Activated CD4-positive, alpha-beta memory T cell treated with anti-CD3 and anti-CD28 coated beads, Interleukin-2, amount 10 ng/mL, durations not matched to agents 7 days and 5 days (primary cell): ENCODE measurements at regions not wholly inside any gene's neighbourhood (a gene's known extent, or its start where the extent isn't known, plus 50 kb on each side); places are given as distances from the start of the nearest gene placed in this dataset.

Experiments
- CTCF ChIA-PET: fragments of 350-600 bp; sonication (Branson Sonifier 250); formaldehyde crosslinking; loops from one replicate; lab custom pipeline; 2021; ENCODE audit warnings: antibody characterized with exemption, inconsistent platforms; lab: Charles Lee
- POLR2A ChIA-PET: fragments of 350-600 bp; sonication (Branson Sonifier 250); formaldehyde crosslinking; loops from one replicate; lab custom pipeline; 2021; ENCODE audit warnings: antibody characterized with exemption; lab: Charles Lee
- DNase-seq: peaks from one replicate; pipeline ENCODE4 v3.0.0-alpha.2; 2020
- H3K27ac Mint-ChIP-seq: one replicate; pipeline ENCODE4 v1.8.0; 2021; ENCODE audit warnings: mild to moderate bottlenecking, mixed read lengths
- H3K27me3 Mint-ChIP-seq: one replicate; pipeline ENCODE4 v1.8.0; 2021; ENCODE audit warnings: mixed read lengths
- H3K36me3 Mint-ChIP-seq: one replicate; pipeline ENCODE4 v1.8.0; 2021; ENCODE audit warnings: low read depth, mixed read lengths
- H3K4me1 Mint-ChIP-seq: one replicate; pipeline ENCODE4 v1.8.0; 2021; ENCODE audit warnings: mixed read lengths
- H3K4me3 Mint-ChIP-seq: one replicate; pipeline ENCODE4 v1.8.0; 2021; ENCODE audit warnings: mild to moderate bottlenecking, mixed read lengths
- H3K9me3 Mint-ChIP-seq: one replicate; pipeline ENCODE4 v1.8.0; 2021; ENCODE audit warnings: mixed read lengths

DNA sequence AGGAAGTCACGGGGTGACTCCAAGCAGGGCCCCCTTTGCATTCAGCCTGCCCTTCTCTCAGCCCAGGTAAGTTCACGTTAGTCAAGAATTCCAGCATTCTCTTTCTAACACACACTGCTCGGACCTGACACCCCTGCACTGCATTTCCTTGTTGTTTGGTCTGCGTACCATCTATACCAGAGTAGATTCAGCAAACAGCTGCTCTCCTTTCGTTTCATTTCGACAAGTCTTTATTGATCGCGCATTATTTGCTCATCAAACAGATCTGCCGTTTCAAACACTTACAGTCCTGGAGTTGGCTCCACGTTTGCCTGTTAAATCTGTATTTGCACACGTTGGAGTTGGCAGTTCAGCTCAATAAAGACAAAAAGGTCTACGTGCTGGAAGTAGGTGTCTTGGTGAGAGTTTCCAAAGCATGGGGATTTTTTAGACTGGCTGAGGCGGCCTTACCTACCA, 495.1 kb downstream of the RPS24 start:
- H3K4me3 Mint-ChIP-seq = no peak overlapping the region
- no peak overlapping the region for H3K27ac Mint-ChIP-seq
- CTCF ChIA-PET = no interaction called here
- H3K4me1 Mint-ChIP-seq = no peaks in the 10 kb centered on the region
- POLR2A ChIA-PET = no interaction called here
- no peaks in the 10 kb centered on the region for H3K36me3 Mint-ChIP-seq
- peaks cover 15% of the 10 kb centered on the region for H3K27me3 Mint-ChIP-seq
- no peaks in the 10 kb centered on the region for H3K9me3 Mint-ChIP-seq
- DNase-seq = no peak

DNA sequence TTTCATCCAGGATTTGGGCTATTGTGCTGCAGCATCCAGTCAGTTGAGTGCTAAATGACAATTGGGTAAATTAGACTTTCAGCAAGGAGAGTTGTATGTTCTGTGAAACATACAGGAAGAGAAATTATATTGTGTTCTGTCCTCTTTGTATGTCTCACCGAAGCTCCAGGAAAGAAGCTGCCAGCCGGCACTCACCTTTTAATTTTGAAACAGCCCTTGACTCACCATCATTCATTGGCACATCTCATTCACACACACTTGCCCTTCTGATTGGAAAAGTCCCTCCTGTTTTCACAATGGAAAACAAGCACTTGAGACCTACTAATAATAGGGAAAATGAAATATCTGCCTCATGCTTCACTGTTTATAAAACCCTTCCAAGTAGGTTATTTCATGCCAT, 495.6 kb downstream of the RPS24 start:
- Mint-ChIP-seq H3K27ac (no peak overlapping the region), H3K27me3 (peaks cover 15% of the 10 kb centered on the region), H3K36me3 (no peaks in the 10 kb centered on the region), H3K9me3 (no peaks in the 10 kb centered on the region), H3K4me1 (no peaks in the 10 kb centered on the region), H3K4me3 (no peak overlapping the region)
- DNase-seq = no peak
- POLR2A ChIA-PET = no interaction called here
- CTCF ChIA-PET = no interaction called here

DNA sequence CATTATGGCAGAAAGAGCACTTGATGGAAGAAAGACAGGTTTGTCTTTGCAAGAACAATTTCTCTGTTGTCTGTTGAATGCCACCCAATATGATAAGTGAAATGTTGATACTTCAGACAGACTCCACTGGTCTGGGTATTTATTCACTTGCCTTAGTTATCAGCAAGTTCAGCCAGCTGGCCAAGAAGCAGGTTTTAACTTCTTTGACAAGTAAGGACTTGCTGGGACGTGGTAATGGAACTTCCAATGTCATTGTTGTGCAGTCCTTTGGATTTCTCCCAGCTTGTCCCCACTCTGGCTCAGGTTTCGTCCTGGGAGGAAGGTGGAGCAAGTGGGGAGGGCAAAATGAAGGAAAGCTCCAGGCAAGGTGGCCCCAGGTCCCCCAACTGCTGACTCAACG, 497.4 kb downstream of the RPS24 start:
- Mint-ChIP-seq H3K36me3 (no peaks in the 10 kb centered on the region), H3K27me3 (peaks cover 10% of the 10 kb centered on the region), H3K4me3 (no peak overlapping the region), H3K9me3 (no peaks in the 10 kb centered on the region), H3K4me1 (no peaks in the 10 kb centered on the region), H3K27ac (no peak overlapping the region)
- ChIA-PET POLR2A (no interaction called here), CTCF (no interaction called here)
- DNase-seq = no peak

DNA sequence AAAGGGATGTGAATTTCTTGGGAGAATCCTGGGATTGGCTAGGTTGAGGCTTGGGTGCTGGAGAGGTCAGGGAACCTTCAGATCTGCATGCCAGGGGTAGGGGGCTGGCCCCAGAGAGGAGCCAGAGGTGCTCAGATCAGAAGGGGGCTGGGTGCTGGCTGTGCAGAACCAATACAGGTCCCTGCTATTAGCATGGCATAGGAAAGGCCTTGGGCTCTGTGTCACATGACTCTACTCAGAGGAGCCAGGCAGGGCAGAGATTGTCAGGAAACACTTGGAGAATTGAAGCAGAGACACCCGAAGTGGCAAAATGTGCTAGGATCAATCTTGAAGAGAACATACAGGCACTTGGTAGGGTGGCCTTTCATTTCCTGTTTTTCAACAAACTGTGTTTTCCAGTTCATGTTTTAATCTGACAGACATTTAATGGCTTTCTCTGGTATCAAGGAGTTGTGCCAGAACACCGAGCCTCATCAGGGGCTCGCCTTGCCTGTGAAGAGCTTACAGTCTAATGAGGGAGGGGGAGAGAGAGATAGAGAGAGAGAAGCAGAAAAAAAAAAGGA, 498.9 kb downstream of the RPS24 start:
- POLR2A ChIA-PET = no interaction called here
- H3K9me3 Mint-ChIP-seq = no peaks in the 10 kb centered on the region
- H3K27ac Mint-ChIP-seq = no peak overlapping the region
- H3K36me3 Mint-ChIP-seq = no peaks in the 10 kb centered on the region
- no peak overlapping the region for H3K4me3 Mint-ChIP-seq
- CTCF ChIA-PET = no interaction called here
- no peaks in the 10 kb centered on the region for H3K4me1 Mint-ChIP-seq
- DNase-seq = no peak
- peaks cover 9% of the 10 kb centered on the region for H3K27me3 Mint-ChIP-seq

DNA sequence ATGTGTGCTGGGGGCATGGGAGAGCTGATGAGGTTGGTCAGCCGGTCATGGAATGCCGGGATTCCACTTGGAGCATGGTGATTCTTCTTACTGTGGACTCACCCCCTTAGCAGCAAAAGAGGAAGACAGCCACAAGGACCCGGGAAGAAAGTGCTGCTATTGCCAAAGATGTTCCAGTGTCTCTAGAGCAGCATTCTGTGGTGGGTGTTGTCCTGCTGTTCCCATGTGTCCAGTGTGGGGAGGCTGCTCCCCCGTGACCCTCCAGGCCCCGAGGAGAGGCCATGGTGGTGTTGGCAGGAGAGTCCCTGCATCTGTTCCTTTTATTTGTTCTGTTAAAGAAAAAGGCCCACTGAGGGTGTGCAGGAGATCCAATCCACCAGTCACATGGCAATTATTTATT, 499.4 kb downstream of the RPS24 start:
- Mint-ChIP-seq H3K4me1 (no peaks in the 10 kb centered on the region), H3K4me3 (no peak overlapping the region), H3K27me3 (peaks cover 9% of the 10 kb centered on the region), H3K27ac (no peak overlapping the region), H3K9me3 (no peaks in the 10 kb centered on the region), H3K36me3 (no peaks in the 10 kb centered on the region)
- no peak for DNase-seq
- ChIA-PET CTCF (no interaction called here), POLR2A (no interaction called here)

DNA sequence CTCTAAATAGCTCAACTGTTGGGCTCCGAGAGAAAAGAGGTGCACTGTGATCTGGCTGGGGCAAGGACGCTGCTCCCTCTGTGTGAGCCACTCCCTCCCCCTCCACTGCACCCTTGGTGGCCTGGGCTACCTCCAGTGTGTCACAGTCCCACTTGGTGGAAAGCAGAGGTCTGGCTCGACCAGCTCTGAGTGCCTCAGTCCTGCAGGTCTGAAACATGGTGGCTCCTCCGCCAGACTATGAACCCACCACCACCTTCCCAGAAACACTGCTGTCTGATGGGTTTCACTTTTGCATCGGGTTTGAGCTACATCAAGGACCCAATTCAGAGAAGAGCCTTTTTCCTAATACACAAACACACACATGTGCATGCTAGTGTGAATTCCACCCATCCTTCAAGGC, 500.1 kb downstream of the RPS24 start:
- ChIA-PET CTCF (interaction anchor here (1.0 kb wide), 1 partner anchor 662 kb away, joined by 3 read pairs; no protein-coding TSS in a partner anchor), POLR2A (no interaction called here)
- H3K4me3 Mint-ChIP-seq = no peak overlapping the region

DNA sequence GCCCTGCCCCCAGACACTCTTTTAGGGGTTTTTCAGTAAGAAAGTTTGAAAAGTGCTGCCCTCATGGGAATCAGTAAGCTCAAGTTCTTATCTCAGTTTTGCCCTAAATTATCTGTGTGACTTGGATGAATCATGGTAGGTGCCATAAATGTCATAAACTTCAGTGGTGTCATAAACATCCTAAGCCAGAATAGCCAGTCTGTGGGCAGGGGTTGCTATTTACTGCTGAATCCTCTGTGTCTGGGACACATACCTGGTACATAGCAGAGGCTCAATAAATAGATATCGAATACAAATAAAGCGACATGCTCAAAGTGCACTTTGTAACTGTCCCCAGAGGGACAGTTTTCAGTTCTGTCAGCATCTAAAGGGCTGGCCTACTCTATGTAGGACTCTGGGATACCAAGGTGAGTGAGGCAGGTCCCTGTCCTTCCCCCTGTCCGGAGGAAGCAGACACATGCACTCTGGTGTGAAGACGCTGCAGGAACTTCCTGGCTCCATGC, 502.1 kb downstream of the RPS24 start:
- no peak overlapping the region for H3K4me3 Mint-ChIP-seq
- H3K27me3 Mint-ChIP-seq = peaks cover 9% of the 10 kb centered on the region
- ChIA-PET CTCF (no interaction called here), POLR2A (no interaction called here)
- no peaks in the 10 kb centered on the region for H3K36me3 Mint-ChIP-seq
- no peaks in the 10 kb centered on the region for H3K4me1 Mint-ChIP-seq
- H3K9me3 Mint-ChIP-seq = no peaks in the 10 kb centered on the region
- H3K27ac Mint-ChIP-seq = no peak overlapping the region
- DNase-seq = no peak

More for the DNA sequence above, 500.1 kb downstream of the RPS24 start:
- H3K36me3 Mint-ChIP-seq = no peaks in the 10 kb centered on the region
- H3K27ac Mint-ChIP-seq = no peak overlapping the region
- H3K27me3 Mint-ChIP-seq = peaks cover 6% of the 10 kb centered on the region
- no peaks in the 10 kb centered on the region for H3K9me3 Mint-ChIP-seq
- DNase-seq = no peak
- no peaks in the 10 kb centered on the region for H3K4me1 Mint-ChIP-seq

DNA sequence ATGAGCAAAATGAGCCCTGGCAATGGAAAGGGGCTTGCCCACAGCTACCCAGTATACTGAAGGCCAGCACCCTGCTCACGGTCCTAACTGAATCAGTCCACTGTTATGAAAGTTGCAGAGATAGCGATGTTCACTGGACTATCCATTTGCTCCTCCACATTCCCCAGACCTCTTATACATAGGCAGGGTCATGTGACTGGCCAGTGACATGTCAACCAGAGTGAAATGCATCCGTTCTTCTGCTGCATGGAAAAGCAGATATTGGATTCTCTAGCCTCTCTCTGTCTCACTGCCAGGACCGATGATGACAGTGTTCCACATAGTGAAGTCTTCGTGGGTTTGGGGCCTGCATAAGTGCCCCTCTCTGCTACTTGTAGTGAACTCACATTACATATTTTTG, 503.4 kb downstream of the RPS24 start:
- Mint-ChIP-seq H3K9me3 (no peaks in the 10 kb centered on the region), H3K27ac (no peak overlapping the region), H3K4me1 (peaks cover 7% of the 10 kb centered on the region), H3K27me3 (peaks cover 8% of the 10 kb centered on the region), H3K36me3 (no peaks in the 10 kb centered on the region), H3K4me3 (no peak overlapping the region)
- POLR2A ChIA-PET = no interaction called here
- CTCF ChIA-PET = no interaction called here
- DNase-seq = no peak

DNA sequence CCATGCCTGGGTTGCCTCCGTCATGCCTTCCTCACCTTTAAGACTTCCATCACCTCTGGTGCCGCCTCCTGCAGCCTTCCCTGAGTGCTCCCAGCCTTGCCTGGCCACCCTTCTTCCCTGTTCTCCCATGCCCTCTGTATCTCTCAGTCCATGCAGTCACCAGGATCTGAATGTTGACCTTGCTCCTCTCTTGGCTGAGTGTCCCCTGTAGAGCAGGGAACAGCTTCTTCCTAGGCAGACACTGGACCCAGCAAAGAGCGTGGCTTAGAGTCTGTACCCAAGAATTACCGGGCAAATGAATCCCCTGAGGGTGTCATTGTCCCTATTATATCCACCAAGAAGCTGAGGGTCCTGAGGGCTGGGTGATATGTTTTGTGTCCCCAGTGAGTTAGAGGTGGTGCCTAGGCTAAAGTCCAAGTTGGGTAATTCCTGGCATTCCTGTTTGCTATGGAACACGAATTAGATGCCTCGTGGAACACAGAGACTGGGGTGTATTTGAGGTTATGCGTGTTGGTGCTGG, 505.6 kb downstream of the RPS24 start:
- Mint-ChIP-seq H3K36me3 (no peaks in the 10 kb centered on the region), H3K27me3 (peaks cover 7% of the 10 kb centered on the region), H3K9me3 (no peaks in the 10 kb centered on the region), H3K4me3 (no peak overlapping the region), H3K27ac (no peak overlapping the region), H3K4me1 (peaks cover 12% of the 10 kb centered on the region)
- POLR2A ChIA-PET = no interaction called here
- CTCF ChIA-PET = no interaction called here
- DNase-seq = no peak

DNA sequence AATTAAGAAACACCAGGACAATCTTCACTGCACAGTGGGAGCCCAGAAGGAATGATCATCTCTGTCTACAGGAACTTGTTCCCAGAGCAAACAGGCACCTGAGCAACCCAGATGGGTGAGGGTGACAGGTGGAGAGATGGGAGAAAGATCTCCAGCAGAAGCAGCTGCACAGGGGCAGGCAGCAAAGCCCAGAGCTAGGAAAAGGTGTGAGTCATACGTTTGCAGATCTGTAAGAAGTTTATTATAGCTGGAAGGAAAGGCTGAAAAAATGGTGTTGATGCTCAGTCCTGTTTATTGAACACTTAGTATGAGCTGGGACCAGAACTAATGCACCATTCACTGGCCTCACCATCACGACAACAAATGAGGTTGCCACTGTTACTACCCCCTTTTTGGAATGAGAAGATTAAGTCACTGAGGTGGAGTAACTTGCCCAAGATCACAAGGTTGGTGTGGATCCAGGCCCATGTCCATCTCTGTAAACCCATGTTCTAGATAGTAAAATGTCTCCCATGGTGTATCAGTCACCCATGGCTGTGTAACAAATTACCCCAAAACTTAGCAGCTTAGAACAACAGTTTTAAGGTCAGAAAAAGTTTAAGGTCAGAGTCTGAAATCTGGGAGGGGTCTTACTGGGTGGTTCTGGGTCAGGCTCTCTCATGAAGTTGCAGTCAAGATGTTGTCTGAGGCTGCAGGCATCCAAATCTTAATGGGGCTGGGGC, 506.9 kb downstream of the RPS24 start:
- POLR2A ChIA-PET = no interaction called here
- Mint-ChIP-seq H3K4me1 (peaks cover 12% of the 10 kb centered on the region), H3K36me3 (no peaks in the 10 kb centered on the region), H3K27me3 (peaks cover 7% of the 10 kb centered on the region), H3K9me3 (no peaks in the 10 kb centered on the region), H3K27ac (no peak overlapping the region), H3K4me3 (no peak overlapping the region)
- CTCF ChIA-PET = no interaction called here
- DNase-seq = no peak

DNA sequence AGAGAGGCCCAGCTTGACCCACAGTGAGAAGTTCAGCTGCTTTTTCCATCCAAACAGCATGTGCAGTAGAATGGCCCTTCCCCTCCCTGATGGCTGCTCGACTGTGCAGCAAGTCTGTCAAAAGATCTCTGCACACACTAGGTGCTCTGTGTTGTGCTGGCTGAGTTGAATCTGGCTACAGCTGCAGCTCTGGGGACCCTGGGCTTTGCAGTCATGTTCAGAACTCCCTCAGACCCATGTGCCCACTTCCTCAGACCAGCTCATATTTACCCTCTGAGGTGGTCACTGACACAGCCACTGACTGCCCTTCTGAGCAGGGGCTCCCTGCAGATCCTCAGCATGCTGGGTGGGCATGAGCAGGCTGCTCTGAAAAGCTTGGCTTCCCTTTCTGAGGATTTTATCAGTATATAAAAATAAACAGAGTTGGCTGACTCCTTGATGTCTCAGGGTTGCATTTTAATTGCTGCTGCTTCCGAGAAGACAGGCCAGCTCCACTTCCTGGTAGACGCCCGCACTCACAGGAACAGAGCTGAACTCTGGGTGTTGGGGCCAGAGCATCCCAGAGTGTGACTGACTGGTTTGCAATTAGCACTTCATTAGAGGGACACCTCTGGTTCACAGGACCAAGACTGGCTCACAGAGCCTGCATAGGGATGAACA, 507.9 kb downstream of the RPS24 start:
- H3K27me3 Mint-ChIP-seq = peaks cover 7% of the 10 kb centered on the region
- no peaks in the 10 kb centered on the region for H3K9me3 Mint-ChIP-seq
- H3K4me3 Mint-ChIP-seq = no peak overlapping the region
- H3K27ac Mint-ChIP-seq = peak overlapping the region; percentile 33
- peaks cover 12% of the 10 kb centered on the region for H3K4me1 Mint-ChIP-seq
- ChIA-PET CTCF (no interaction called here), POLR2A (no interaction called here)
- DNase-seq = peak; percentile 33
- H3K36me3 Mint-ChIP-seq = no peaks in the 10 kb centered on the region

DNA sequence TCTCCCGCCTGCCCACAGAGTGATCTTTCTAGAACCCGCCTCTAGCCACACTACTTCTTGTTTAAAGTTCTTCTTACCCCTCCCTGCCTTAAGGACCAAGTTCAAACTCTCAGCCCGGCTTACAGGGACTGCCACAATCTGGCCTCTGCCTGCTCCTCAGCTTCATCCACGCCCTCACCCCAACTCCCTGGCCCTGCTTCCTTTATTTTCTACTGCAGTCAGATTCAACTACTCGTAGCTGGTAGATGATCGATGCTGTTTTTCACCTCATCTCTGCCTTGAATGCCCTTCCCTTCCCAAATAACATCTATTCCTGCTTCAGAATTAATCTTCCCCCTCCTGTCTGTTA, 508.5 kb downstream of the RPS24 start:
- CTCF ChIA-PET = no interaction called here
- H3K27me3 Mint-ChIP-seq = peaks cover 7% of the 10 kb centered on the region

DNA sequence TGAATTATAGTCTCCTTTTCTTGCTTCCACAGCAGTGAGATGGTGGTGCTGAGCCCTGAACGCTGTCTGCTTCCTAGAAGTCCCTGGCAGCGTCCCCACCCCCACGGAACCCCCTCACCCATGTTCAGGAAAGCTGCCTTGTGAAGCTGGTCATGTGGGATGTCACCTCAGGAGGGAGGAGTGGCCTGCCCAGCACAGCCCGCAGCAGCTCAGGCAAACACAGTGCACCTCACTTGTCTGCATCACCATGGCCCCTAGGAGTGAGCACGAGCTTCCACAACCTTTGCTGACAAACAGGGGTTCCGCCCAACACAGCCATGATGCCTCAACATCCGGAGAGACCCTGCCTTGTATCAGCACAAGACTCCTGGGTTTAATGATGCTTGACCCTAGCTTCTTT, 508.9 kb downstream of the RPS24 start:
- POLR2A ChIA-PET = no interaction called here
- Mint-ChIP-seq H3K4me3 (no peak overlapping the region), H3K4me1 (peaks cover 12% of the 10 kb centered on the region), H3K27me3 (peaks cover 7% of the 10 kb centered on the region), H3K36me3 (no peaks in the 10 kb centered on the region), H3K27ac (peak overlapping the region; percentile 33), H3K9me3 (no peaks in the 10 kb centered on the region)
- CTCF ChIA-PET = no interaction called here
- DNase-seq = no peak

More for the DNA sequence above, 508.5 kb downstream of the RPS24 start:
- no peaks in the 10 kb centered on the region for H3K36me3 Mint-ChIP-seq
- H3K27ac Mint-ChIP-seq = peak overlapping the region; percentile 33
- peaks cover 12% of the 10 kb centered on the region for H3K4me1 Mint-ChIP-seq
- H3K9me3 Mint-ChIP-seq = no peaks in the 10 kb centered on the region
- no peak for DNase-seq
- no peak overlapping the region for H3K4me3 Mint-ChIP-seq
- POLR2A ChIA-PET = no interaction called here
